Thyroid gland (tissue), 4 donors: ENCODE measurements at regions not wholly inside any gene's neighbourhood (a gene's known extent, or its start where the extent isn't known, plus 50 kb on each side); places are given as distances from the start of the nearest gene placed in this dataset.

Source experiments
- DNase-seq, 2 donors: peaks; one replicate each; pipeline ENCODE4 v3.0.0-alpha.2; 2019
- H3K27ac ChIP-seq, 3 donors: fragments of 200-600 bp; sonication (generic); 1 replicate in 2 of 3; 2 replicates in 1 of 3; pipeline ENCODE4 v1.5.1; 2016 to 2019; ENCODE audit warnings: mild to moderate bottlenecking in 1 of 3, moderate library complexity in 1 of 3
- H3K27me3 ChIP-seq: fragments of 200-600 bp; sonication (generic); one replicate; pipeline ENCODE4 v1.5.1; 2019
- H3K36me3 ChIP-seq, 2 donors: fragments of 200-600 bp; sonication (generic); one replicate each; pipeline ENCODE4 v1.5.1; 2016 to 2019
- H3K4me1 ChIP-seq, 2 donors: fragments of 200-600 bp; sonication (generic); one replicate each; pipeline ENCODE4 v1.5.1; 2017 to 2019
- H3K4me3 ChIP-seq, 3 donors: fragments of 200-600 bp; sonication (generic); replicated peaks in 1 of 3; 1 replicate in 2 of 3; 2 replicates in 1 of 3; pipeline ENCODE4 v1.5.1; 2016; ENCODE audit warnings: mild to moderate bottlenecking in 1 of 3
- H3K9me3 ChIP-seq: fragments of 200-600 bp; sonication (generic); one replicate; pipeline ENCODE4 v1.5.1; 2017
- CTCF ChIP-seq, 6 experiments: fragments of 200-600 bp in 3 of 6; fragments of 450-650 bp in 3 of 6; sonication (generic) in 3 of 6; IDR thresholded peaks; one replicate each; pipeline ENCODE4 v1.5.1; 2016 to 2019; ENCODE audit warnings: antibody characterized with exemption in 6 of 6, mild to moderate bottlenecking in 2 of 6, inconsistent platforms in 1 of 6, moderate library complexity in 1 of 6
- POLR2A ChIP-seq, 2 donors: fragments of 450-650 bp; IDR thresholded peaks; one replicate each; pipeline ENCODE4 v1.6.1; 2017; ENCODE audit warnings: antibody characterized with exemption in 2 of 2, mild to moderate bottlenecking in 2 of 2, moderate library complexity in 1 of 2
- whole genome bisulfite sequencing, 2 donors: methylation state at CpG; one replicate each; pipeline ENCODE4 v1.1.5; 2017; 5-methylcytosine and 5-hydroxymethylcytosine counted together
- intact Hi-C: fragments of 100-400 bp; cut with DNase I; formaldehyde crosslinking; loops from one replicate; pipeline ENCODE4 v1.15.1; 2023

GRCh38 chr5:135216471-135217343 lies 182.3 kb downstream of the MACROH2A1 start:
- no peak overlapping the region for H3K4me3 ChIP-seq
- TF ChIP-seq POLR2A (IDR thresholded peaks at IDR 0.05) (no peak), CTCF (IDR thresholded peaks at IDR 0.05) (no peak)
- no peak for DNase-seq

GRCh38 chr5:135215617-135216470 lies 181.8 kb upstream of the PITX1 start:
- Histone ChIP-seq H3K4me3 (no peak overlapping the region), H3K27ac (no peak overlapping the region), H3K4me1 (no peaks in the 10 kb centered on the region), H3K36me3 (no peaks in the 10 kb centered on the region), H3K9me3 (no peaks in the 10 kb centered on the region), H3K27me3 (no peaks in the 10 kb centered on the region)
- 83 to 85% methylated on average over 7 of the region's 7 CpGs for WGBS, 2 donors
- TF ChIP-seq POLR2A (IDR thresholded peaks at IDR 0.05), result no peak
- no peak for TF ChIP-seq CTCF (IDR thresholded peaks at IDR 0.05)
- intact Hi-C loops, result no loop called here
- no peak for DNase-seq

More at GRCh38 chr5:135216471-135217343, 182.3 kb downstream of the MACROH2A1 start:
- Histone ChIP-seq H3K4me1 (no peaks in the 10 kb centered on the region), H3K36me3 (no peaks in the 10 kb centered on the region), H3K9me3 (no peaks in the 10 kb centered on the region), H3K27ac (no peak overlapping the region), H3K27me3 (no peaks in the 10 kb centered on the region)
- intact Hi-C loops, result no loop called here

GRCh38 chr5:135214897-135215616 lies 181.0 kb upstream of the PITX1 start:
- no peaks in the 10 kb centered on the region for H3K27me3 ChIP-seq
- WGBS, 2 donors, result 62 to 79% methylated on average over 7 of the region's 7 CpGs
- intact Hi-C loops, result no loop called here
- TF ChIP-seq POLR2A (IDR thresholded peaks at IDR 0.05) (no peak), CTCF (IDR thresholded peaks at IDR 0.05) (no peak)
- no peak for DNase-seq
- H3K27ac ChIP-seq, result no peak overlapping the region
- no peaks in the 10 kb centered on the region for H3K9me3 ChIP-seq
- no peaks in the 10 kb centered on the region for H3K4me1 ChIP-seq
- H3K4me3 ChIP-seq, result no peak overlapping the region
- no peaks in the 10 kb centered on the region for H3K36me3 ChIP-seq

- Histone ChIP-seq H3K4me1 (no peaks in the 10 kb centered on the region), H3K4me3 (no peak overlapping the region), H3K36me3 (no peaks in the 10 kb centered on the region), H3K27ac (no peak overlapping the region), H3K27me3 (no peaks in the 10 kb centered on the region), H3K9me3 (no peaks in the 10 kb centered on the region)
- DNase-seq, result no peak
- TF ChIP-seq POLR2A (IDR thresholded peaks at IDR 0.05) (no peak), CTCF (IDR thresholded peaks at IDR 0.05) (no peak)
- WGBS, 2 donors, result 81% methylated on average over 12 to 13 of the region's 15 CpGs
- intact Hi-C loops, result no loop called here
These were observed 179.6 kb upstream of the PITX1 start for GRCh38 chr5:135213466-135214239.
